ENCODE measurements at regions not wholly inside any gene's neighbourhood (a gene's known extent, or its start where the extent isn't known, plus 50 kb on each side); places are given as distances from the start of the nearest gene placed in this dataset.

- 95% methylated on average over 3 of the region's 4 CpGs for WGBS (ENCODE audit: insufficient coverage)
- Histone ChIP-seq H3K4me2 (replicated peaks; ENCODE audit: extremely low read depth, low read length, poor library complexity, severe bottlenecking) (no peak overlapping the region), H3K9ac (ENCODE audit: insufficient read depth, low read length, poor library complexity, severe bottlenecking) (no peak overlapping the region), H3K4me1 (ENCODE audit: control insufficient read depth in 1 of 2, insufficient read depth in 2 of 2, low read length in 2 of 2) (no peaks in the 10 kb centered on the region), H2AFZ (ENCODE audit: insufficient read depth, low read depth, low read length, poor library complexity, severe bottlenecking) (no peak overlapping the region), H3K79me2 (ENCODE audit: insufficient read depth, low read length) (no peaks in the 10 kb centered on the region), H4K20me1 (ENCODE audit: insufficient read depth, low read length) (no peaks in the 10 kb centered on the region), H3K36me3 (replicated peaks in 1 of 2; ENCODE audit: control insufficient read depth in 1 of 2, insufficient read depth in 2 of 2, low read length in 2 of 2) (no peaks in the 10 kb centered on the region), H3K9me3 (replicated peaks in 1 of 2; ENCODE audit: control insufficient read depth in 1 of 2, insufficient read depth in 1 of 2, low read length in 2 of 2) (no peaks in the 10 kb centered on the region), H3K27me3 (ENCODE audit: control insufficient read depth in 2 of 2, insufficient read depth in 2 of 2, low read length in 2 of 2) (no peaks in the 10 kb centered on the region), H3K4me3 (replicated peaks in 1 of 3; ENCODE audit: low read depth in 2 of 3, low read length in 3 of 3) (no peak overlapping the region), H3K27ac (ENCODE audit: low read depth in 1 of 2, low read length in 2 of 2) (no peak overlapping the region)
- TF ChIP-seq, protein P1, sequence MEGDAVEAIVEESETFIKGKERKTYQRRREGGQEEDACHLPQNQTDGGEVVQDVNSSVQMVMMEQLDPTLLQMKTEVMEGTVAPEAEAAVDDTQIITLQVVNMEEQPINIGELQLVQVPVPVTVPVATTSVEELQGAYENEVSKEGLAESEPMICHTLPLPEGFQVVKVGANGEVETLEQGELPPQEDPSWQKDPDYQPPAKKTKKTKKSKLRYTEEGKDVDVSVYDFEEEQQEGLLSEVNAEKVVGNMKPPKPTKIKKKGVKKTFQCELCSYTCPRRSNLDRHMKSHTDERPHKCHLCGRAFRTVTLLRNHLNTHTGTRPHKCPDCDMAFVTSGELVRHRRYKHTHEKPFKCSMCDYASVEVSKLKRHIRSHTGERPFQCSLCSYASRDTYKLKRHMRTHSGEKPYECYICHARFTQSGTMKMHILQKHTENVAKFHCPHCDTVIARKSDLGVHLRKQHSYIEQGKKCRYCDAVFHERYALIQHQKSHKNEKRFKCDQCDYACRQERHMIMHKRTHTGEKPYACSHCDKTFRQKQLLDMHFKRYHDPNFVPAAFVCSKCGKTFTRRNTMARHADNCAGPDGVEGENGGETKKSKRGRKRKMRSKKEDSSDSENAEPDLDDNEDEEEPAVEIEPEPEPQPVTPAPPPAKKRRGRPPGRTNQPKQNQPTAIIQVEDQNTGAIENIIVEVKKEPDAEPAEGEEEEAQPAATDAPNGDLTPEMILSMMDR (IDR thresholded peaks at IDR 0.05): no peak
- H3K27ac Mint-ChIP-seq: no peak overlapping the region
- H3K27me3 Mint-ChIP-seq (ENCODE audit: low read depth in 3 of 3): peaks cover 1 to 6% (median 4%) of the 10 kb centered on the region in 3 donors
- intact Hi-C loops (cut with micrococcal nuclease): no loop called here
- H3K4me3 Mint-ChIP-seq: no peak overlapping the region
- no peaks in the 10 kb centered on the region for H3K4me1 Mint-ChIP-seq
- peaks cover 0 to 4% (median 2%) of the 10 kb centered on the region in 7 donors for H3K9me3 Mint-ChIP-seq
- H3K36me3 Mint-ChIP-seq: no peaks in the 10 kb centered on the region
- DNase-seq: no peak
Observed at GRCh38 chr2:104385743-104386142, 468.2 kb upstream of the POU3F3 start.

- Histone ChIP-seq H3K4me2 (replicated peaks; ENCODE audit: extremely low read depth, low read length, poor library complexity, severe bottlenecking) (no peak overlapping the region), H2AFZ (ENCODE audit: insufficient read depth, low read depth, low read length, poor library complexity, severe bottlenecking) (no peak overlapping the region), H3K27ac (ENCODE audit: low read depth in 1 of 2, low read length in 2 of 2) (no peak overlapping the region), H3K9ac (ENCODE audit: insufficient read depth, low read length, poor library complexity, severe bottlenecking) (no peak overlapping the region), H3K36me3 (replicated peaks in 1 of 2; ENCODE audit: control insufficient read depth in 1 of 2, insufficient read depth in 2 of 2, low read length in 2 of 2) (no peaks in the 10 kb centered on the region), H3K4me1 (ENCODE audit: control insufficient read depth in 1 of 2, insufficient read depth in 2 of 2, low read length in 2 of 2) (no peaks in the 10 kb centered on the region), H3K9me3 (replicated peaks in 1 of 2; ENCODE audit: control insufficient read depth in 1 of 2, insufficient read depth in 1 of 2, low read length in 2 of 2) (no peaks in the 10 kb centered on the region), H3K4me3 (replicated peaks in 1 of 3; ENCODE audit: low read depth in 2 of 3, low read length in 3 of 3) (no peak overlapping the region), H4K20me1 (ENCODE audit: insufficient read depth, low read length) (no peaks in the 10 kb centered on the region), H3K27me3 (ENCODE audit: control insufficient read depth in 2 of 2, insufficient read depth in 2 of 2, low read length in 2 of 2) (no peaks in the 10 kb centered on the region), H3K79me2 (ENCODE audit: insufficient read depth, low read length) (no peaks in the 10 kb centered on the region)
- TF ChIP-seq, protein P1 (IDR thresholded peaks at IDR 0.05): no peak
- Mint-ChIP-seq H3K36me3 (no peaks in the 10 kb centered on the region), H3K9me3 (peaks cover 0 to 4% (median 2%) of the 10 kb centered on the region in 7 donors), H3K4me3 (no peak overlapping the region), H3K4me1 (no peaks in the 10 kb centered on the region), H3K27ac (no peak overlapping the region), H3K27me3 (ENCODE audit: low read depth in 3 of 3) (peaks cover 1 to 9% (median 7%) of the 10 kb centered on the region in 3 donors)
- intact Hi-C loops (cut with micrococcal nuclease): no loop called here
- no peak for DNase-seq
- WGBS (ENCODE audit: insufficient coverage): 86% methylated on average over 1 of the region's 2 CpGs
Observed at GRCh38 chr2:104388296-104388695, 465.6 kb upstream of the POU3F3 start.
